Lower leg skin (tissue), 4 donors: ENCODE measurements at regions not wholly inside any gene's neighbourhood (a gene's known extent, or its start where the extent isn't known, plus 50 kb on each side); places are given as distances from the start of the nearest gene placed in this dataset.

Experiments
- DNase-seq, 2 donors: peaks; one replicate each; pipeline ENCODE4 v3.0.0-alpha.2; 2019; ENCODE audit warnings: low spot score in 2 of 2
- H3K4me3 ChIP-seq: fragments of 200-600 bp; sonication (generic); 2 replicates; pipeline ENCODE4 v1.5.1; 2017; ENCODE audit warnings: mild to moderate bottlenecking, low read depth; ENCODE audit not compliant: poor library complexity, severe bottlenecking
- CTCF ChIP-seq, 3 donors: fragments of 450-650 bp; IDR thresholded peaks; one replicate each; pipeline ENCODE4 v1.5.1; 2016; ENCODE audit warnings: antibody characterized with exemption in 3 of 3, mild to moderate bottlenecking in 3 of 3, moderate library complexity in 2 of 3
- POLR2A ChIP-seq, 2 donors: fragments of 450-650 bp; IDR thresholded peaks; one replicate each; pipeline ENCODE4 v1.6.1; 2016 to 2017; ENCODE audit warnings: antibody characterized with exemption in 2 of 2, mild to moderate bottlenecking in 1 of 2, moderate library complexity in 1 of 2
- WGBS, 2 donors: methylation state at CpG; one replicate each; pipeline ENCODE4 v1.1.5; 2018; 5-methylcytosine and 5-hydroxymethylcytosine counted together
- intact Hi-C: fragments of 100-400 bp; cut with DNase I; formaldehyde crosslinking; loops from one replicate; pipeline ENCODE4 v1.15.0; 2023; ENCODE audit warnings: low total_unique reads

GRCh38 chr3:181336597-181336996 lies 347.1 kb upstream of the DNAJC19 start:
- H3K4me3 ChIP-seq: no peak overlapping the region
- DNase-seq: no peak
- intact Hi-C loops: loop anchor here (10.0 kb wide), 1 partner anchor 368 kb away; no protein-coding TSS in a partner anchor
- WGBS, 2 donors: 61 to 66% methylated on average over 2 of the region's 2 CpGs
- TF ChIP-seq POLR2A (IDR thresholded peaks at IDR 0.05) (no peak), CTCF (IDR thresholded peaks at IDR 0.05) (no peak)

GRCh38 chr3:181333394-181333793 lies 343.9 kb upstream of the DNAJC19 start:
- no peak for TF ChIP-seq CTCF (IDR thresholded peaks at IDR 0.05)
- TF ChIP-seq POLR2A (IDR thresholded peaks at IDR 0.05): no peak
- H3K4me3 ChIP-seq: no peak overlapping the region
- DNase-seq: no peak
- intact Hi-C loops: loop anchor here (10.0 kb wide), 1 partner anchor 371 kb away; no protein-coding TSS in a partner anchor

- no peak for DNase-seq
- no peak for TF ChIP-seq POLR2A (IDR thresholded peaks at IDR 0.05)
- no peak for TF ChIP-seq CTCF (IDR thresholded peaks at IDR 0.05)
- intact Hi-C loops: loop anchor here (10.0 kb wide), 1 partner anchor 374 kb away; no protein-coding TSS in a partner anchor
- WGBS, 2 donors: 61 to 62% methylated on average over 5 of the region's 5 CpGs
- H3K4me3 ChIP-seq: no peak overlapping the region
Measured at GRCh38 chr3:181330821-181331563, 341.5 kb upstream of the DNAJC19 start.

GRCh38 chr3:181330257-181330656 lies 340.7 kb upstream of the DNAJC19 start:
- WGBS, 2 donors: 60 to 65% methylated on average over 3 of the region's 3 CpGs
- TF ChIP-seq POLR2A (IDR thresholded peaks at IDR 0.05) (no peak), CTCF (IDR thresholded peaks at IDR 0.05) (no peak)
- intact Hi-C loops: loop anchor here (10.0 kb wide), 1 partner anchor 375 kb away; no protein-coding TSS in a partner anchor
- no peak for DNase-seq
- no peak overlapping the region for H3K4me3 ChIP-seq

GRCh38 chr3:181329024-181329423 lies 339.5 kb upstream of the DNAJC19 start:
- intact Hi-C loops: no loop called here
- WGBS, 2 donors: 42 to 49% methylated on average over 2 of the region's 2 CpGs
- DNase-seq: no peak
- TF ChIP-seq CTCF (IDR thresholded peaks at IDR 0.05) (no peak), POLR2A (IDR thresholded peaks at IDR 0.05) (no peak)
- no peak overlapping the region for H3K4me3 ChIP-seq

GRCh38 chr3:181328346-181328745 lies 338.8 kb upstream of the DNAJC19 start:
- DNase-seq: no peak
- intact Hi-C loops: no loop called here
- TF ChIP-seq CTCF (IDR thresholded peaks at IDR 0.05) (no peak), POLR2A (IDR thresholded peaks at IDR 0.05) (no peak)
- no peak overlapping the region for H3K4me3 ChIP-seq
- WGBS, 2 donors: 60 to 67% methylated on average over 5 of the region's 5 CpGs
